ENCODE measurements at regions not wholly inside any gene's neighbourhood (a gene's known extent, or its start where the extent isn't known, plus 50 kb on each side); places are given as distances from the start of the nearest gene placed in this dataset.

- H3K4me3 ChIP-seq (ENCODE audit: low read depth in 1 of 3, low read length in 3 of 3), result no peak overlapping the region
- H3K27me3 ChIP-seq (ENCODE audit: control insufficient read depth in 4 of 4, insufficient read depth in 4 of 4, low read length in 3 of 4), result no peaks in the 10 kb centered on the region
- TF ChIP-seq FOXA1 (IDR thresholded peaks at IDR 0.05) (no peak), EGR1 (IDR thresholded peaks at IDR 0.05; ENCODE audit: low read depth in 2 of 2) (no peak)
- TF ChIP-seq, protein P1, sequence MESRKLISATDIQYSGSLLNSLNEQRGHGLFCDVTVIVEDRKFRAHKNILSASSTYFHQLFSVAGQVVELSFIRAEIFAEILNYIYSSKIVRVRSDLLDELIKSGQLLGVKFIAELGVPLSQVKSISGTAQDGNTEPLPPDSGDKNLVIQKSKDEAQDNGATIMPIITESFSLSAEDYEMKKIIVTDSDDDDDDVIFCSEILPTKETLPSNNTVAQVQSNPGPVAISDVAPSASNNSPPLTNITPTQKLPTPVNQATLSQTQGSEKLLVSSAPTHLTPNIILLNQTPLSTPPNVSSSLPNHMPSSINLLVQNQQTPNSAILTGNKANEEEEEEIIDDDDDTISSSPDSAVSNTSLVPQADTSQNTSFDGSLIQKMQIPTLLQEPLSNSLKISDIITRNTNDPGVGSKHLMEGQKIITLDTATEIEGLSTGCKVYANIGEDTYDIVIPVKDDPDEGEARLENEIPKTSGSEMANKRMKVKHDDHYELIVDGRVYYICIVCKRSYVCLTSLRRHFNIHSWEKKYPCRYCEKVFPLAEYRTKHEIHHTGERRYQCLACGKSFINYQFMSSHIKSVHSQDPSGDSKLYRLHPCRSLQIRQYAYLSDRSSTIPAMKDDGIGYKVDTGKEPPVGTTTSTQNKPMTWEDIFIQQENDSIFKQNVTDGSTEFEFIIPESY (IDR thresholded peaks at IDR 0.05), result no peak
- TF ChIP-seq, protein P2, sequence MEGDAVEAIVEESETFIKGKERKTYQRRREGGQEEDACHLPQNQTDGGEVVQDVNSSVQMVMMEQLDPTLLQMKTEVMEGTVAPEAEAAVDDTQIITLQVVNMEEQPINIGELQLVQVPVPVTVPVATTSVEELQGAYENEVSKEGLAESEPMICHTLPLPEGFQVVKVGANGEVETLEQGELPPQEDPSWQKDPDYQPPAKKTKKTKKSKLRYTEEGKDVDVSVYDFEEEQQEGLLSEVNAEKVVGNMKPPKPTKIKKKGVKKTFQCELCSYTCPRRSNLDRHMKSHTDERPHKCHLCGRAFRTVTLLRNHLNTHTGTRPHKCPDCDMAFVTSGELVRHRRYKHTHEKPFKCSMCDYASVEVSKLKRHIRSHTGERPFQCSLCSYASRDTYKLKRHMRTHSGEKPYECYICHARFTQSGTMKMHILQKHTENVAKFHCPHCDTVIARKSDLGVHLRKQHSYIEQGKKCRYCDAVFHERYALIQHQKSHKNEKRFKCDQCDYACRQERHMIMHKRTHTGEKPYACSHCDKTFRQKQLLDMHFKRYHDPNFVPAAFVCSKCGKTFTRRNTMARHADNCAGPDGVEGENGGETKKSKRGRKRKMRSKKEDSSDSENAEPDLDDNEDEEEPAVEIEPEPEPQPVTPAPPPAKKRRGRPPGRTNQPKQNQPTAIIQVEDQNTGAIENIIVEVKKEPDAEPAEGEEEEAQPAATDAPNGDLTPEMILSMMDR (IDR thresholded peaks at IDR 0.05; ENCODE audit: low read depth, low read length, missing input control), result no peak
- no peak overlapping the region for H3K9ac ChIP-seq (ENCODE audit: low read depth in 1 of 2, low read length in 2 of 2)
- H3K36me3 ChIP-seq (ENCODE audit: control insufficient read depth in 4 of 4, insufficient read depth in 3 of 4, low read depth in 1 of 4, low read length in 3 of 4), result no peaks in the 10 kb centered on the region
- H3K27ac ChIP-seq (ENCODE audit: low read depth in 1 of 2, low read length in 2 of 2), result no peak overlapping the region
- DNase-seq (ENCODE audit: low spot score), result no peak
- H3K9me3 ChIP-seq (ENCODE audit: control insufficient read depth in 4 of 4, low read length in 3 of 4), result no peaks in the 10 kb centered on the region
- H3K4me1 ChIP-seq (ENCODE audit: control insufficient read depth in 4 of 4, insufficient read depth in 4 of 4, low read length in 3 of 4), result no peaks in the 10 kb centered on the region
- 59% methylated on average over 3 of the region's 3 CpGs for WGBS
Measured at GRCh38 chr14:48665077-48665784, 920.9 kb downstream of the RPS29 start.

DNA sequence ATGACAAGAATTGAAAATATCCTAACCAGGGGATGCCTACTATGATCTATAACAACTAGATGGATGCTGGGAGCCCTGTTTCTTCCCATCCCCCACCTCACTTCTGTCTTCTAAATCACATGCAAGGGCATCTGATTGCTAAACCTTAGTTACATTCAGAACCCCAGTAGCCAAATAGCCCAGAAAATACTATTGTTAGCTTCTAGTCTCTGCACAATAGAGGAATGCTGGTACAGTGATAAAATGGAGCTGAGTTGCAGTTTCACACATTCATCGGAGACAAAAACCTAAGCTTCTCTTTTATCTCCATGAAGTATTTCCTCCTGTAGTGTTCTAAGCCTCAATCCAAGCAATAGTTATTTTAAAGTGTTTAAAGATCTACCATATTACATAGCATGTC is 942.9 kb downstream of the RPS29 start:
- no peaks in the 10 kb centered on the region for H3K36me3 ChIP-seq (ENCODE audit: control insufficient read depth in 4 of 4, insufficient read depth in 3 of 4, low read depth in 1 of 4, low read length in 3 of 4)
- DNase-seq (ENCODE audit: low spot score), result no peak
- WGBS, result 51% methylated on average over 1 of the region's 1 CpG

GRCh38 chr14:48628870-48629269 is 953.5 kb upstream of the MDGA2 start:
- no peak overlapping the region for H3K27ac ChIP-seq (ENCODE audit: low read depth in 1 of 2, low read length in 2 of 2)
- no peak for TF ChIP-seq FOXA2 (IDR thresholded peaks at IDR 0.05)
- no peak for TF ChIP-seq REST (IDR thresholded peaks at IDR 0.05)
- no peak for TF ChIP-seq TAF1 (conservative IDR thresholded peaks at IDR 0.05)
- TF ChIP-seq, protein P3, sequence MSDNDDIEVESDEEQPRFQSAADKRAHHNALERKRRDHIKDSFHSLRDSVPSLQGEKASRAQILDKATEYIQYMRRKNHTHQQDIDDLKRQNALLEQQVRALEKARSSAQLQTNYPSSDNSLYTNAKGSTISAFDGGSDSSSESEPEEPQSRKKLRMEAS (IDR thresholded peaks at IDR 0.05), result no peak
- TF ChIP-seq, protein P2 (IDR thresholded peaks at IDR 0.05; ENCODE audit: low read depth, low read length, missing input control), result no peak
- TF ChIP-seq, protein P1 (IDR thresholded peaks at IDR 0.05), result no peak
- TF ChIP-seq SP1 (IDR thresholded peaks at IDR 0.05), result no peak
- TF ChIP-seq FOXA1 (IDR thresholded peaks at IDR 0.05), result no peak
- TF ChIP-seq HNF4A (conservative IDR thresholded peaks at IDR 0.05), result no peak
- no peak for TF ChIP-seq YY1 (IDR thresholded peaks at IDR 0.05)
- TF ChIP-seq NR2F2 (IDR thresholded peaks at IDR 0.05), result no peak
- no peak for TF ChIP-seq JUND (IDR thresholded peaks at IDR 0.05)
- TF ChIP-seq, protein P4, sequence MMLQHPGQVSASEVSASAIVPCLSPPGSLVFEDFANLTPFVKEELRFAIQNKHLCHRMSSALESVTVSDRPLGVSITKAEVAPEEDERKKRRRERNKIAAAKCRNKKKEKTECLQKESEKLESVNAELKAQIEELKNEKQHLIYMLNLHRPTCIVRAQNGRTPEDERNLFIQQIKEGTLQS (IDR thresholded peaks at IDR 0.05), result no peak
- TF ChIP-seq HNF4G (IDR thresholded peaks at IDR 0.05), result no peak

More for the DNA sequence above, 942.9 kb downstream of the RPS29 start:
- no peak for TF ChIP-seq RAD21 (IDR thresholded peaks at IDR 0.05)
- Histone ChIP-seq H3K9me3 (ENCODE audit: control insufficient read depth in 4 of 4, low read length in 3 of 4) (no peaks in the 10 kb centered on the region), H3K9ac (ENCODE audit: low read depth in 1 of 2, low read length in 2 of 2) (no peak overlapping the region), H3K4me3 (ENCODE audit: low read depth in 1 of 3, low read length in 3 of 3) (no peak overlapping the region), H3K27me3 (ENCODE audit: control insufficient read depth in 4 of 4, insufficient read depth in 4 of 4, low read length in 3 of 4) (no peaks in the 10 kb centered on the region), H3K4me1 (ENCODE audit: control insufficient read depth in 4 of 4, insufficient read depth in 4 of 4, low read length in 3 of 4) (no peaks in the 10 kb centered on the region), H3K27ac (ENCODE audit: low read depth in 1 of 2, low read length in 2 of 2) (no peak overlapping the region)

More at GRCh38 chr14:48628870-48629269, 953.5 kb upstream of the MDGA2 start:
- Histone ChIP-seq H3K4me1 (ENCODE audit: control insufficient read depth in 4 of 4, insufficient read depth in 4 of 4, low read length in 3 of 4) (no peaks in the 10 kb centered on the region), H3K9ac (ENCODE audit: low read depth in 1 of 2, low read length in 2 of 2) (no peak overlapping the region), H3K9me3 (ENCODE audit: control insufficient read depth in 4 of 4, low read length in 3 of 4) (no peaks in the 10 kb centered on the region), H3K27me3 (ENCODE audit: control insufficient read depth in 4 of 4, insufficient read depth in 4 of 4, low read length in 3 of 4) (no peaks in the 10 kb centered on the region), H3K36me3 (ENCODE audit: control insufficient read depth in 4 of 4, insufficient read depth in 3 of 4, low read depth in 1 of 4, low read length in 3 of 4) (no peaks in the 10 kb centered on the region), H3K4me3 (ENCODE audit: low read depth in 1 of 3, low read length in 3 of 3) (no peak overlapping the region)
- DNase-seq (ENCODE audit: low spot score), result no peak
